ENCODE measurements at regions not wholly inside any gene's neighbourhood (a gene's known extent, or its start where the extent isn't known, plus 50 kb on each side); places are given as distances from the start of the nearest gene placed in this dataset.
A peak's percentile ranks its signal among the peaks of the same experiment; 100 is the strongest.

GRCh38 chr6:139801571-139802321, 427.3 kb upstream of the CITED2 start:
- no peak for DNase-seq (ENCODE audit: low spot score)

GRCh38 chr6:139800837-139801236, 426.4 kb upstream of the CITED2 start:
- DNase-seq (ENCODE audit: low spot score), result no peak

GRCh38 chr6:139790527-139790926, 416.1 kb upstream of the CITED2 start:
- no peak for DNase-seq (ENCODE audit: low spot score)

- DNase-seq (ENCODE audit: low spot score), result no peak
Observed at GRCh38 chr6:139784222-139784769, 409.8 kb upstream of the CITED2 start.

GRCh38 chr6:139779988-139780774, 405.7 kb upstream of the CITED2 start:
- DNase-seq (ENCODE audit: low spot score), result no peak

GRCh38 chr6:139778688-139779087, 404.2 kb upstream of the CITED2 start:
- DNase-seq (ENCODE audit: low spot score), result peak; percentile 43

GRCh38 chr6:139778106-139778505, 403.7 kb upstream of the CITED2 start:
- no peak for DNase-seq (ENCODE audit: low spot score)

- DNase-seq (ENCODE audit: low spot score), result no peak
Observed at GRCh38 chr6:139777202-139777970, 402.9 kb upstream of the CITED2 start.

- DNase-seq (ENCODE audit: low spot score), result no peak
Observed at GRCh38 chr6:139776041-139776440, 401.6 kb upstream of the CITED2 start.

GRCh38 chr6:139768196-139768595, 393.7 kb upstream of the CITED2 start:
- DNase-seq (ENCODE audit: low spot score), result no peak

GRCh38 chr6:139766796-139767195, 392.3 kb upstream of the CITED2 start:
- no peak for DNase-seq (ENCODE audit: low spot score)

- DNase-seq (ENCODE audit: low spot score), result no peak
Observed at GRCh38 chr6:139765825-139766285, 391.4 kb upstream of the CITED2 start.

- peak; percentile 60 for DNase-seq (ENCODE audit: low spot score)
Observed at GRCh38 chr6:139764498-139764986, 390.1 kb upstream of the CITED2 start.

GRCh38 chr6:139763468-139764210, 389.2 kb upstream of the CITED2 start:
- DNase-seq (ENCODE audit: low spot score), result no peak

GRCh38 chr6:139762587-139763031, 388.2 kb upstream of the CITED2 start:
- peak; percentile 24 for DNase-seq (ENCODE audit: low spot score)

- no peak for DNase-seq (ENCODE audit: low spot score)
Observed at GRCh38 chr6:139760128-139760527, 385.7 kb upstream of the CITED2 start.

GRCh38 chr6:139759086-139759485, 384.6 kb upstream of the CITED2 start:
- DNase-seq (ENCODE audit: low spot score), result no peak

GRCh38 chr6:139758209-139758611, 383.8 kb upstream of the CITED2 start:
- no peak for DNase-seq (ENCODE audit: low spot score)

GRCh38 chr6:139757784-139758183, 383.3 kb upstream of the CITED2 start:
- DNase-seq (ENCODE audit: low spot score), result no peak

GRCh38 chr6:139756381-139756780, 381.9 kb upstream of the CITED2 start:
- DNase-seq (ENCODE audit: low spot score), result no peak
